ENCODE measurements at regions not wholly inside any gene's neighbourhood (a gene's known extent, or its start where the extent isn't known, plus 50 kb on each side); places are given as distances from the start of the nearest gene placed in this dataset.
A peak's percentile ranks its signal among the peaks of the same experiment; 100 is the strongest.

DNA sequence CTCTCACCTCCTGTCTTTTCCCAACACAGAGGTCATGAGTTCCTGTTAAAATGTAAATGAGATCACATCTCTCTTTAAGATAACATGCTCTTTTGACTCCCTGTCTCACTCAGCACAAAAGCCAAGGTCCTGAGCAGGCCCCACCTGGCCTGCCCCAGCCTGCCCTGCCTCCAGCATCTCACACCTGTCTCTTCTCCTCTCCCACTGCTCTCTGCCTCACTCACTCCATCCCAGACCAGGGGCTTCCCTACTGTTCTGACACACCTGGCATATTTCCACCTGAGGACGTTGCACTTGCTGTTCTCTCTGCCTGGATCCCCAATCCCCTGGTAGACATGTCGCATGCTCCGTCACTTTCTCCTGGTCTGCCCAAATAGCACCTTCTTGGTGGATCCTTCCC, 285.0 kb upstream of the ZMIZ1 start:
- no peak for DNase-seq

GRCh38 chr10:78784546-78784945, 284.2 kb upstream of the ZMIZ1 start:
- no peak for DNase-seq

DNA sequence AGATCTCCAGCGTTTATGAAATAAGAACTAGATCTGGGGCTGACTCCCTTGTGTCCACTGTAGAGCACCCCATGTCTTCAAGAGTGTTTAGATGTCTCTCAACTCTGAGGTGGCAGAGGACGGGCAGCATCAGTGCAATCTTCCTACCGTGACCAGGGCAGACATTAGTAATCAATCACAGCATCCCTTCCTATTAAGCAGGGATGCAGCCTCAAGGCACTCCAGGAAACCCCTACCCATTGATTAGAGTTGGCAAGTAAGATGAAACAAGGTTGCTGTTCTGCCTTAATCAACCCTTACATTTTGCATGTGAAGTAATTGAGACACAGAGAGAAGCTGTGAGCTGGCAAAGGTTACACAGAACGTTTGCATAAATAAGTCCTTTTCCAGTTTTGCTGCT, 283.7 kb upstream of the ZMIZ1 start:
- no peak for DNase-seq

DNA sequence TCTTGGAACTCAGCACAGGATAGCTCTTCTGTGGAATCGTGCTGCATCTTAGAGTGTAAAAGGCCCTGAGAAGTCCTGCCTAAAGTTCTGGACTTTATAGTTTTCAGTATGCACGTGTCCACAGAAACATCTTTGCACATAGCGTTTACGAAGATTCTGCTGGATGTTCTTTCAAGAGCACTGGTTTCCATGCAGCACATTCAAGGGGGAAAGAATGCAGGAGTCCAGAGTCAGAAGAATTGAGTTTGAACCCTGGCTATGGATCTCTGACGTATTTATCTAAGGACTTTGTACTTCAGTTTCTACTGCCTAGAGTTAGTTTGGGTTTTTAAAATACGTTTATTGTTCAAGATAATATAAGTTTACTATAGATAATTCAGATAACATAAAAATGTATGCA, 282.8 kb upstream of the ZMIZ1 start:
- no peak for DNase-seq

DNA sequence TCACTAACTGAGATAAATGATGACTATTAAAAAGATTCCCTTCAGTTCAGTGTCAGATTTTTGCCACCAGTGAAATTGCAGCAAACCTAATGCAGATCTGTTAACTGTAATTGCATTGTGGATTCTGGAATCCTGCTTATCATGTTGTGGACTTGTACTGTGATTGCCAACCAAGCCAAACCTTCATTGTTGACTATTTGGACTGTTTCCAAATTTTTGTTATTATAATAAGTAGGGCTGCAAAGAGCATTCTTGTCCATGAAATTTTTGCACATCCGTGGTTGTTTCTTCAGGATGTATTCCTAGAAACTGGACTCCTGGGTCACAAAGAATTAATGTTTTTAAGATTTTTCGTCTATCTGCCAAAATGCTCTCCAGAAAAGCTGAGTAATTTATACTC, 281.6 kb upstream of the ZMIZ1 start:
- no peak for DNase-seq

DNA sequence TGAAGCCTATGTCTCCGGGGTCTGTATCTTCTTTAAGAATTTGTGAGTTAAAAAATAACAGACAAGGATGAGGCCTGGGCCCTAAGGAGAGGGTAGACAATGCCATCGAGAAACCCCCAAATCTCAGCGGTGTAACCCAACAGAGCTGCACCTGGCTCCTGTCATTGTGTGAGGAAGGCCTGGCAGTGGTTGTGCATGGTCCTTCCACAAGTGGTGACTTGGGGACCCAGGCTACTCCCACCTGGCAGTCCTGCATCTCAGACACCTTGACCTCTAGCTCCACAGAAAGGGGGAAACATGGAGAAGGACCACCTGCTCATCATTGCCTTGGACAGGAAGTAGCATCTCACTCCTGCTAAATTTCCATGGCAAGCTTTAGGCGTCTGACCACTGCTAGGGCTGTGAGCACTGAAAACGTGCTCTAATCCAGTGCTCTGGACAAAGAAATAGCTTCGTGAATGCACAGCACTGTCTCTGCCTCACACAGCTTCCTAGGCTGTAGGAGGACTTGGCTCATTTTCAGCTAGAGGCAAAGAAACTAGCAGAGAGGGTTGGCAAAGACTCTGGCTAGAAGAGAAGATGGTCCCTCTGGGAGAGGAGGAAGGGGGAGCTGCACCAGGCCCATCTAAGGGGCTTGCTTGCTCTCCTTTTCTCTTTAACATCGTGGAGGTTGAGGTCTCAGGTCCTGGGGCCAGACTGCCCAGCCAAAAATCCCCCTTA, 273.9 kb upstream of the ZMIZ1 start:
- DNase-seq = no peak

- no peak for DNase-seq
These were observed 269.6 kb upstream of the ZMIZ1 start for GRCh38 chr10:78798976-78799730.

- no peak for DNase-seq
These were observed 268.8 kb upstream of the ZMIZ1 start for GRCh38 chr10:78800006-78800405.

DNA sequence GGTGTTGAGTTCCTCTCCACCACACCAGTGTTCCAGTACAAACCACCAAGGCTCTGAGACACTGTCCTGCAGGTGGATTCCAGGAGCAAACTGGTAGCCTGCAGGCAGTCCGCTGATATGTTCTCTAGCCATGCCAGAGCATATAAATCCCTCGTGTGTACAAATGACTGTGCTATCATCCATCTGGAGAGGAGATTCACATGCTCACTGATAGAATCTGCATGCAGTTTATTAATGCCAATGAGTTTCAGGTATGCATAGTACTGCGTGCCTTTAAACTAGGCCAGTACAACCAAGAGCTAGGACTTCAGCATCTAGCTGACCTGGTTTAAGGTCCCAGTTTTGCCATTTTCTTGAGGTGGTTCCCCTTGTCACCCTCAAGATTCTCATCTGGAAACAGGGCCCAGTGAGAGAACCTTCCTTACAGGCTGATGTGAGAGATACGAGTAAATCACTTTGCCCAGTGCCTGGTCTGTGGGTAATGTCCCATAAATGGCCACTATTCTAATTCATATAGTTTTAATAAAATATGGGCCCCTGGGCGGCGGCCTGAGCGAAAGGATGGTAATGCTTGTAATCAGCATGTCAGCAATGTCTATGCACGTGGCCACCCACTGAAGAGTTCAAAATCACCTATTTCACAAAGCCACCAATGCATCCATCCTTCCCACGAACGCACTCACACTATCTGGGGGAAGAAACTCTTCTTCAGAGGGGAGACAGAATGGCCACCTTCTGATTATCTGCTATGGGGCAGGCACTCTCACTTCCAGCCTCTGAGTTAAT, 268.0 kb upstream of the ZMIZ1 start:
- no peak for DNase-seq

GRCh38 chr10:78802431-78802830, 266.3 kb upstream of the ZMIZ1 start:
- no peak for DNase-seq

- peak; percentile 80 for DNase-seq
These were observed 265.9 kb upstream of the ZMIZ1 start for GRCh38 chr10:78802866-78803265.

- DNase-seq = no peak
These were observed 265.1 kb upstream of the ZMIZ1 start for GRCh38 chr10:78803710-78804109.

DNA sequence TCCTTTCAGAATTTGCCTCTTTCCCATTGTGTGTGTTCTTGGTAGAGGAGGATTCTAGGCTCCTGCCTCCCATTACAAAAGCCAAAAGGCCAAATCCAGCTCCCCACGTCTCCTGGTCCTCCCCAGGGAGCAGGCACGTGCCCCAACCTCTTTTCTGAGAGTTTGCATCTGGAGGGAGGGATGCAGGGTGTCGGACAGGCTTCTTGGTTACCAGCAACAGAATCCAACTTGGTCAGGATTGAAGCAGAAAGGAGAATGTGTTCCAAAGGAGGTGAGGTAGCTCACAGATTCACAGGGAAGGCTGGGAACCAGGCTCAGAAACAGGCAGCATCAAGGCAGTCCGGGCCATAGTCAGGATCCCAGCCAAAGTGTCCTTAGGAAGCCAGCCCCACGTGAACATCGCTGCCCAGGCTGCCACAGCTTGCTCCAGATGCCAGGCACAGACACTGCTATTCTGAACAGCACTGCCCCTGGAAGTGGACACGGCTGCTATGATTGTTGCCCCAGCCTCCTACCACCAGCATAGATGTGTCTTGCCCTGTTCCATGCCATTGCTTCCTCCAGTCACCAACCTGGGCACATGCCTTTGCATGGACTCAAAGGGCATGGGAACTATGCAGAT, 264.2 kb upstream of the ZMIZ1 start:
- no peak for DNase-seq

DNA sequence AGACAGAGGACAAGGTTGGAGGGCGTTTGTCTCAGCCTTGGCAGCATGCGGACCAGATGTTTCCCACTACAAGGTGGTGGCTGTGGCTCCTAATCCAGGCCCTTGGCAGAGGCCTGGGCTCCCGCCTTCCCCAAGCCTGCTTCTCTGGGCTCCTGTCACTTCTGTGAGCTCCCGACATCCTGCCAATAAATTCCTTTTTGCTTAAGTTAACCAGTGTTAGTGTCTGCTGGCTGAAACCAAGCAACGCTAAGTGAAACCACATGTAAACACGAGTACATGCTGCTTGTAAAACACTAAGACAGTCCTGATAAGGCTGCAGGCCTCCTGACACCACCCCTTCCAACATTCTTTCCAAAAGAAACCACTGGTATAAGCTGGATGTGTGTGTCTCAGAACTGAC, 263.6 kb upstream of the ZMIZ1 start:
- DNase-seq = peak; percentile 83

- DNase-seq = no peak
These were observed 262.0 kb upstream of the ZMIZ1 start for GRCh38 chr10:78806681-78807221.

DNA sequence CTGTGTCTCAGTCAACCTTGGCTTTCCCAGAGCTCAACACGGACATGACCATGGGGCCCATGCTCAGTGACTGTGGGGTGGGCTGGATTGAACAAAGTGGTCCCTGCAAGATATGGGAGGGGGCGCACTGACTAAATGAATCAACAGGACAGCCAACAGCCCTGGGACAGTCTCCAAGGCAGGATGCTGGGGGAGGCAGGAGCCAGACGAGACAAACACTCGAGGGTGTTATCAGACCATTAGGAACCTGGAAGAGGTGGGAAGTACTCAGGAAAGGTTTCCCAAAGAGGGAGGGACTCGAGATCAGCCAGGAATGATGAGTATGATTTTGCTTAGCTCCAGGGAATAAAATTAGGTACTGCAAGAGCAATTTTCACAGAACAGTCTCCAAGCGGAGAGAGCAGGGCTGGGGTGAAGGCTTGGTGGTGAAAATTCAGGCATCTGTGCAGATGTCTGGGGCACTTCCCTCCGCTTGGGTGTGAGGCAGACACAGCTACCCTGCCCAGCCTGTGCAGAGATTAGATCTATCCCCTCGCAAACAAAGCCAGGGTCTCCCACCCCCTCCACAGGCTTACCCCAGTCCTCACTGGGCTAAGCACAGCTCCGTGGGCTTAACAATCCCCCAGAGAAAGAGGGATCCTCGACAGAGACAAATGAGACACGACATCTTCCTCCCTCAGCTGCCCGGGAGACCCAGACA, 261.1 kb upstream of the ZMIZ1 start:
- DNase-seq = no peak

GRCh38 chr10:78808286-78808685, 260.5 kb upstream of the ZMIZ1 start:
- DNase-seq = no peak

GRCh38 chr10:78808736-78809367, 259.9 kb upstream of the ZMIZ1 start:
- no peak for DNase-seq

- DNase-seq = no peak
These were observed 257.6 kb upstream of the ZMIZ1 start for GRCh38 chr10:78811174-78811573.

GRCh38 chr10:78812571-78813318, 256.0 kb upstream of the ZMIZ1 start:
- DNase-seq = no peak

DNA sequence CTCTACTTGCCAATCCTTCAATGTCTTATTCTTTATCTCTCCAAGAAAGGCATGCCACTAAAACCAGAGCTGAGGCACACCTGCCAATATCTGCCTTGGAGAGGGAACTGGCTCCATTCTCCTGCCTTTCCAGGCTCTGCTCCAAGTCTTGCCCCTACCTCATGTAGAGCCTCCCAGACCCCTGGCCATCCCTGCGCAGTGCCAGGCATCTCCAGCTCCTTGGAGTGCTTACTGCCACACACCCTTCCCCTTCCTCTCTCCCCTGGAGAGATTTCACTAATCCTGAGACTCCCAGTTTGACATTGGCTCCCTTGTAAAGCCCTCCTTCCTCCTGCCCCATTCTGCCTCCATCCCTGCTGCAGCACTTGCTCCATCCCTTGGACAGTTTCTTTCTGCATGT, 255.2 kb upstream of the ZMIZ1 start:
- DNase-seq = no peak
